ENCODE measurements at regions not wholly inside any gene's neighbourhood (a gene's known extent, or its start where the extent isn't known, plus 50 kb on each side); places are given as distances from the start of the nearest gene placed in this dataset.

DNA sequence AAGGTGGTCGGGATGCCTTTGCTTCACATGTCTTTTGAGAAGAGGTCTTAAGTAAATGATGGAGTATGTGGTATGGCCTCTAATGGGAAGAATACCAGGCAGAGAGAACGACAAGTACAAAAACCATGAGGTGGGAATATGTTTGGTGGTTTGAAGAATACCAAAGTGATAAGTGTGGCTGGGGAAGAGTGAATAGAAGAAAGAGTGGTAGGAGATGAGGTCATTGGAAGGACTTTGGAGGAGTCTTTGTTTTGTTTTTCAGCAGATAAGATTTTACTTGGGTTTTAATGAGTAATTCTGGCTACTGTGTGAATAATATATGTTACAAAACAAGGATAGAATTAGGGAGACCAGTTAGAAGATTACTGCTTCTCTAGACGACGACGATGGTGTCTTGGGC, 515.4 kb downstream of the RAB38 start:
- H3K4me3 ChIP-seq (ENCODE audit: low read length in 3 of 3), result no peak overlapping the region
- FAIRE-seq, result no peak
- H3K9ac ChIP-seq (ENCODE audit: low read length in 3 of 3), result no peak overlapping the region
- no peaks in the 10 kb centered on the region for H3K36me3 ChIP-seq (ENCODE audit: control insufficient read depth in 2 of 3, insufficient read depth in 3 of 3, low read length in 3 of 3)
- H3K4me1 ChIP-seq (ENCODE audit: control insufficient read depth in 2 of 3, insufficient read depth in 2 of 3, low read depth in 1 of 3, low read length in 3 of 3), result no peaks in the 10 kb centered on the region
- no peak for TF ChIP-seq CTCF (IDR thresholded peaks at IDR 0.05; ENCODE audit: borderline replicate concordance, extremely low read depth, insufficient read depth)
- no peaks in the 10 kb centered on the region for H3K27me3 ChIP-seq (ENCODE audit: control insufficient read depth, insufficient read depth, low read length)
- no peaks in the 10 kb centered on the region for H3K9me3 ChIP-seq (ENCODE audit: control insufficient read depth in 2 of 3, insufficient read depth in 1 of 3, low read length in 3 of 3)
- DNase-seq, result no peak
- no peak overlapping the region for H3K27ac ChIP-seq (ENCODE audit: low read depth in 2 of 2, low read length in 2 of 2)
- intact Hi-C loops (cut with DNase I), result no loop called here

- H3K9me3 ChIP-seq (ENCODE audit: control insufficient read depth in 2 of 3, insufficient read depth in 1 of 3, low read length in 3 of 3), result no peaks in the 10 kb centered on the region
- no peak for TF ChIP-seq CTCF (IDR thresholded peaks at IDR 0.05; ENCODE audit: borderline replicate concordance, extremely low read depth, insufficient read depth)
- no peaks in the 10 kb centered on the region for H3K36me3 ChIP-seq (ENCODE audit: control insufficient read depth in 2 of 3, insufficient read depth in 3 of 3, low read length in 3 of 3)
- H3K4me3 ChIP-seq (ENCODE audit: low read length in 3 of 3), result no peak overlapping the region
- H3K4me1 ChIP-seq (ENCODE audit: control insufficient read depth in 2 of 3, insufficient read depth in 2 of 3, low read depth in 1 of 3, low read length in 3 of 3), result no peaks in the 10 kb centered on the region
- no peaks in the 10 kb centered on the region for H3K27me3 ChIP-seq (ENCODE audit: control insufficient read depth, insufficient read depth, low read length)
- intact Hi-C loops (cut with DNase I), result no loop called here
- H3K9ac ChIP-seq (ENCODE audit: low read length in 3 of 3), result no peak overlapping the region
- H3K27ac ChIP-seq (ENCODE audit: low read depth in 2 of 2, low read length in 2 of 2), result no peak overlapping the region
- DNase-seq (no peak), FAIRE-seq (no peak)
Observed at GRCh38 chr11:87645626-87646025, 529.6 kb downstream of the RAB38 start.

GRCh38 chr11:87639753-87640364, 535.4 kb downstream of the RAB38 start:
- H3K9me3 ChIP-seq (ENCODE audit: control insufficient read depth in 2 of 3, insufficient read depth in 1 of 3, low read length in 3 of 3), result no peaks in the 10 kb centered on the region
- H3K36me3 ChIP-seq (ENCODE audit: control insufficient read depth in 2 of 3, insufficient read depth in 3 of 3, low read length in 3 of 3), result no peaks in the 10 kb centered on the region
- FAIRE-seq, result no peak
- intact Hi-C loops (cut with DNase I), result no loop called here
- H3K9ac ChIP-seq (ENCODE audit: low read length in 3 of 3), result no peak overlapping the region
- H3K4me3 ChIP-seq (ENCODE audit: low read length in 3 of 3), result no peak overlapping the region
- DNase-seq, result no peak
- TF ChIP-seq CTCF (IDR thresholded peaks at IDR 0.05; ENCODE audit: borderline replicate concordance, extremely low read depth, insufficient read depth), result no peak
- no peak overlapping the region for H3K27ac ChIP-seq (ENCODE audit: low read depth in 2 of 2, low read length in 2 of 2)
- no peaks in the 10 kb centered on the region for H3K27me3 ChIP-seq (ENCODE audit: control insufficient read depth, insufficient read depth, low read length)
- no peaks in the 10 kb centered on the region for H3K4me1 ChIP-seq (ENCODE audit: control insufficient read depth in 2 of 3, insufficient read depth in 2 of 3, low read depth in 1 of 3, low read length in 3 of 3)

DNA sequence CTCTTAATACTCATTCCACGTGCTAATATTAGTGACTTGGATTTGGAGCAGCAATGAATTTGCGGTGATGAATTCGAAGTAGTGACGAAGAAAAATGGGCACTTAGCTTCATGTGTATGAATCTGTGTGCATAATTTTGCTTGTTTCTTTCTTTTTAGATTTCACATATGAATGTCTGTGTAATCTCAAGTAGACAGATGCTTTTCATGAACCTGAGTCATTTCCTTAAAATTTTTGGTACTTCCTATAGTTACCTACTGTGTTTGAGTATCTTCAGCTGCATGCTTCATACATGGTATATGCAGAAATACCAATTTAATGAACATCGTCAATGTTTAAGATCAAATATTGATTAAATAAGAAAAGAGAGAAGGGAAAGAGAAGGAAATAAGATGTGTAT, 540.2 kb downstream of the RAB38 start:
- DNase-seq (no peak), FAIRE-seq (no peak)
- Histone ChIP-seq H3K9ac (ENCODE audit: low read length in 3 of 3) (no peak overlapping the region), H3K36me3 (ENCODE audit: control insufficient read depth in 2 of 3, insufficient read depth in 3 of 3, low read length in 3 of 3) (no peaks in the 10 kb centered on the region), H3K9me3 (ENCODE audit: control insufficient read depth in 2 of 3, insufficient read depth in 1 of 3, low read length in 3 of 3) (no peaks in the 10 kb centered on the region), H3K4me1 (ENCODE audit: control insufficient read depth in 2 of 3, insufficient read depth in 2 of 3, low read depth in 1 of 3, low read length in 3 of 3) (no peaks in the 10 kb centered on the region), H3K27me3 (ENCODE audit: control insufficient read depth, insufficient read depth, low read length) (no peaks in the 10 kb centered on the region), H3K4me3 (ENCODE audit: low read length in 3 of 3) (no peak overlapping the region), H3K27ac (ENCODE audit: low read depth in 2 of 2, low read length in 2 of 2) (no peak overlapping the region)
- intact Hi-C loops (cut with DNase I), result no loop called here
- TF ChIP-seq CTCF (IDR thresholded peaks at IDR 0.05; ENCODE audit: borderline replicate concordance, extremely low read depth, insufficient read depth), result no peak
